Calu3 (cell line): ENCODE measurements at regions not wholly inside any gene's neighbourhood (a gene's known extent, or its start where the extent isn't known, plus 50 kb on each side); places are given as distances from the start of the nearest gene placed in this dataset.

Experiments
- BruUV-seq: library from RNA; stranded (reverse); fragments of 400-500 nt; replicated peaks from 2 replicates; lab custom pipeline; 2021; lab: Mats Ljungman, UMichigan
- CTCF ChIA-PET: fragments of 300-600 bp; sonication (Branson Sonifier 250); formaldehyde crosslinking; loops from one replicate; lab custom pipeline; 2022; ENCODE audit warnings: antibody characterized with exemption; lab: Charles Lee
- DNase-seq: peaks from one replicate; pipeline ENCODE4 v3.0.0; 2022
- H3K27ac Mint-ChIP-seq: one replicate; pipeline ENCODE4 v1.8.0; 2022; ENCODE audit warnings: mixed read lengths; ENCODE audit not compliant: unreplicated experiment
- H3K27me3 Mint-ChIP-seq: one replicate; pipeline ENCODE4 v1.8.0; 2022; ENCODE audit warnings: mixed read lengths; ENCODE audit not compliant: unreplicated experiment
- H3K36me3 Mint-ChIP-seq: one replicate; pipeline ENCODE4 v1.8.0; 2022; ENCODE audit warnings: mild to moderate bottlenecking, moderate library complexity, mixed read lengths; ENCODE audit not compliant: insufficient read depth, unreplicated experiment
- H3K4me1 Mint-ChIP-seq: one replicate; pipeline ENCODE4 v1.8.0; 2022; ENCODE audit warnings: mild to moderate bottlenecking, low read depth, mixed read lengths; ENCODE audit not compliant: unreplicated experiment
- H3K4me3 Mint-ChIP-seq: one replicate; pipeline ENCODE4 v1.8.0; 2022; ENCODE audit warnings: mild to moderate bottlenecking, low read depth, moderate library complexity, mixed read lengths; ENCODE audit not compliant: unreplicated experiment
- H3K9me3 Mint-ChIP-seq: one replicate; pipeline ENCODE4 v1.8.0; 2022; ENCODE audit warnings: low read depth, mixed read lengths; ENCODE audit not compliant: unreplicated experiment
- CTCF ChIP-seq: fragments of 200-600 bp; IDR thresholded peaks from one replicate; pipeline ENCODE4 v1.8.0; 2022; ENCODE audit warnings: antibody characterized with exemption; ENCODE audit not compliant: unreplicated experiment
- intact Hi-C: fragments of 100-400 bp; cut with micrococcal nuclease; formaldehyde crosslinking; loops from one replicate; pipeline ENCODE4 v1.10.0; 2022; ENCODE audit not compliant: unreplicated experiment

DNA sequence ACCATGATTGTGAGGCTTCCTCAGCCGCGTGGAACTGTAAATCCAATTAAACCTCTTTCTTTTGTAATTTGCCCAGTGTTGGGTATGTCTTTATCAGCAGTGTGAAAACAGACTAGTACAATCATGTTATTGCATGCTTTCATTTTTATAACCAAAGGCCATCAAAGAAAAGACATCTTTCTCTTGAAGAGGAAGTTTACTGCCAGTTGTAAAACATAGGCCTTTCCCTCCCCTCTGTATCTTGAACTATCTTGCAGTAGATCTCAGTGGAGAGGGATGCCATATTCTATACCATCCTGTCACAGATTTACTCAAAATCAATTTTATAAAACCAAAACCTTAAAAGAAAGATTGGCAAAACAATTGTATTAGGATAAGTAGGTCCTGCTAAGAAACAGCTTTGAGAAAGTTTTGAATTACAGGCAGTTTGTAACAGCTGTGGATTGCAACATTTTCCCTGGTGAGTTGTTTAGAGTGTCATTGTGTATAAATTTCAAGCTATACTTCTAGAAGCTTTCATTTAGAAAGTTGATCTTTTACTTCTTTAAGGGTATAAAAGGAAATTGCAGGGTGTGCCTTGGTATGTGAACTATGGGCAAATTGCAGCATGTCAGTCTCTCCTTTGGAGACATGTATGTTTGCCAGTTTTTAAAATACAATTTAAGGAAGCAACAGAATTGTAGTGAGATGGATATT, 128.0 kb downstream of the ATP23 start:
- CTCF ChIA-PET = interaction anchor here (0.6 to 1.2 kb wide), 3 partner anchors 18 to 35 kb away, joined by 3 to 4 read pairs (median 3); no protein-coding TSS in a partner anchor
- peak overlapping the region; percentile 91 for H3K27ac Mint-ChIP-seq
- peaks cover 14% of the 10 kb centered on the region for H3K36me3 Mint-ChIP-seq
- intact Hi-C loops = loop anchor here (5.0 to 10.0 kb wide), 6 partner anchors 37 to 998 kb away; no protein-coding TSS in a partner anchor
- no peak for TF ChIP-seq CTCF
- DNase-seq = no peak
- H3K4me1 Mint-ChIP-seq = peaks cover 52% of the 10 kb centered on the region
- no peaks in the 10 kb centered on the region for H3K27me3 Mint-ChIP-seq
- BruUV-seq = no TSS peak
- peaks cover 9% of the 10 kb centered on the region for H3K9me3 Mint-ChIP-seq
- H3K4me3 Mint-ChIP-seq = no peak overlapping the region

DNA sequence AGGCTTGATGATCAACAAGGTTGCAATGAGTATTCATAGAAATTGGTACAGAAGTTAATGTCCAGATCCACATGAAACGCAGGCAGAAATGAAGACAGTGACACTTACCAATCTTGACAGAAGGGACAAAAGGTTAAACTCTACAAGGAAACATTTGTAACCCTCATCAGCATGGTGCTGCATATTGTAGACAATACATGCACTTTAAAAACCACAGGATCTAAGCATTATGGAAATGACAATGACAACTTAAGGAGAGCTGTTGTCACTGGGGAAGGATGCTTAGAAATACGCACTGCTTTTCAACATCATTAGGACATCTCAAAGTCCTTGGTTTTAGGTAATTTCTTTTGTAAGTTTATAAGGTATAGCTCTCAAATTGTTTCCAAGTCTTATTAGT, 130.6 kb downstream of the ATP23 start:
- DNase-seq = no peak
- Mint-ChIP-seq H3K4me3 (no peak overlapping the region), H3K4me1 (peaks cover 32% of the 10 kb centered on the region), H3K36me3 (peaks cover 9% of the 10 kb centered on the region), H3K9me3 (peaks cover 9% of the 10 kb centered on the region), H3K27me3 (no peaks in the 10 kb centered on the region), H3K27ac (no peak overlapping the region)
- no peak for TF ChIP-seq CTCF
- intact Hi-C loops = no loop called here
- CTCF ChIA-PET = no interaction called here
- BruUV-seq = no TSS peak

DNA sequence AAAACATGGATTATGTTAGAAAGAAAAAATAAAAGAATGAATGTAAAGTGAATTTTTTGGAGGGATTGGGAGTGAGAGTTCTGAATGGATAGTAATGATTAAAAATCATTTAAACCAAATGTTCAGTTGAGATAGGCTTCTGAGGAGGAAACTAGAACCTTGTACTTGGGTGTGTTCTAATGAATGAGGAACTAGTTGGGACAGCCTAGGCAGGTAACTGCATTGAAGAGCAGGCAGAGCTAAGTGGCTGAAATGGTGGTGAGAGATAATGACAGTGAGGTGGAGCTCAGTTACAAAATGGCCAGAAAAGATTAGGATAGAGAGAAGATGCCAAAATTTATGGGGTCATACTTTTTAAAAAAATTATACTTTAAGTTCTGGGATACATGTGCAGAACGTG, 132.9 kb downstream of the ATP23 start:
- no peak overlapping the region for H3K27ac Mint-ChIP-seq
- H3K4me1 Mint-ChIP-seq = peaks cover 14% of the 10 kb centered on the region
- CTCF ChIA-PET = interaction anchor here (0.5 kb wide), 1 partner anchor 419 kb away, joined by 3 read pairs; no protein-coding TSS in a partner anchor
- no peak for TF ChIP-seq CTCF
- no peaks in the 10 kb centered on the region for H3K36me3 Mint-ChIP-seq
- H3K9me3 Mint-ChIP-seq = peaks cover 9% of the 10 kb centered on the region
- intact Hi-C loops = no loop called here
- no peak for DNase-seq
- no TSS peak for BruUV-seq
- no peak overlapping the region for H3K4me3 Mint-ChIP-seq
- H3K27me3 Mint-ChIP-seq = no peaks in the 10 kb centered on the region

DNA sequence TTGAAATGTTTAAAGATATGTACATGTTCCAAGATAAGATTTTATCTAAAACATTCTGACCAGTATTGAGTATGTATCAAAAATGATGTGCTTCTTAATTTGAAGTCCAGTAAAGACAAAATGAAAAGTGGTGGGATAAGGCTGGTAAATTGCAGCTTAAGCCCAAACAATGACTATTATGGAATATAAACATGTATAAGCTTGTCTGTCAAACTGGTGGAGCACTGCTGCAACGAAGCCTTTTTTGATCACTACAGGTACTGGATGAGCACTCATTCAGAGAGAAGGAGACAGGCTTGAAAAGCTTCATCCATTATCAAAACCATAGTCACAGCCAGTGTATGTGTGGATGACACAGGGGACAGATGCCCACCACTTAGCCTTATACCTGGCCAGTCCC, 138.4 kb downstream of the ATP23 start:
- H3K27ac Mint-ChIP-seq = no peak overlapping the region
- TF ChIP-seq CTCF = no peak
- no peaks in the 10 kb centered on the region for H3K36me3 Mint-ChIP-seq
- H3K27me3 Mint-ChIP-seq = no peaks in the 10 kb centered on the region
- no peak overlapping the region for H3K4me3 Mint-ChIP-seq
- peaks cover 3% of the 10 kb centered on the region for H3K9me3 Mint-ChIP-seq
- CTCF ChIA-PET = no interaction called here
- BruUV-seq = no TSS peak
- intact Hi-C loops = no loop called here
- peaks cover 10% of the 10 kb centered on the region for H3K4me1 Mint-ChIP-seq
- DNase-seq = no peak
